Muscle of back (tissue), 3 donors: ENCODE measurements at regions not wholly inside any gene's neighbourhood (a gene's known extent, or its start where the extent isn't known, plus 50 kb on each side); places are given as distances from the start of the nearest gene placed in this dataset.
"Not testable (repeated sequence)": the region's sequence is repeated elsewhere in the genome, so short reads cannot be mapped to it uniquely, and the experiment has no call there.

Source experiments
- DNase-seq, 3 donors: peaks; one replicate each; pipeline versions ENCODE4 v3.0.0 to v3.0.0-alpha.2; 2013

GRCh38 chr18:6525604-6526003, 110.9 kb upstream of the L3MBTL4 start:
- no peak for DNase-seq

- peak in 1 of 3 donors; percentile 36 for DNase-seq
Observed at GRCh38 chr18:6537475-6537874, 122.8 kb upstream of the L3MBTL4 start.

GRCh38 chr18:6541131-6541679, 126.5 kb upstream of the L3MBTL4 start:
- not testable (repeated sequence) for DNase-seq

DNA sequence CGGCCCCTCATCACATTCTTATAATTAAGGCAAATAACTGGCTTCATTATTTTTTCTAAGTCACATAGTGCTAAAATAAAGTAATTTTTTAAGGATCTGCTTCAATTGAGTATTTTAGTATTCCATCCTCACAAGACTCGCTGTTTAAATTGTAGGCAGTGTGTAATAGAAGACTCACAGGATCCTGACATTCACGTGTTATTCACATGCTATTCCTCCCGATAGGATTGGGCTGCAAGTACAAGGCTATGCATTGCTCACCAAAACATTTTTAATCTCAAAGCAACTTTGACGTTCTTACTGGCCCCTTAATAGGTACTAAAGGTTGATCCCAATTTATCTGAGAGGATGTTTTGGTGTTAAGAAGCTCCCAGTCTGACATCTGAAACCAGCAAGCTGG, 127.6 kb upstream of the L3MBTL4 start:
- DNase-seq = no peak

DNA sequence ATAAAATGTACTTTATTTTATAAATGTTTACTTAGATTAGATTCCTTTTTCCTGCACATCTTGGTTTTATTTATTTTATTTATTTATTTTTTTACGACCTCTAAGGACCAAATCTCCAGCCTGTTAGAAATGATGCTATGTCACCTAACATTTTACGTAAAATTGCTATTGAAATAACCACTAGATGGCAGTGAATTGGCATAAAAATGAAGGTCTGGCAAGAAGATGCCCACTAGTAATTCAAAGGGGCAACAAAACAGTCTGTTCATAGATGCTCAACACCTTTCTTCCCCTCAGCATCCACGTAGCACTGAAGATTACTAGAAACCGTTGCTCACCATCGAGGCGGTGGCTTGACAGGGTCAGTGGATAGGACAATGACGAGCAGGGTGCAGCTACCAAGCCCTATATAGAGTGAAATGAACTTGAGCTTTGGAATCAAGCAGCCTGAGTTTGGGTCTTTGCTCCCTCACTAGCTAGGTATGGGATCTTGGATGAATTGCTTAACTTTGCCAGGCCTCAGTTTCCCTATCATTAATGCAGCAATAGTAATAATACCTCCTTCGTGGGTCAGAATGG, 128.7 kb upstream of the L3MBTL4 start:
- DNase-seq = peak in 2 of 3 donors; percentile 48 to 68

- DNase-seq = no peak
Observed at GRCh38 chr18:6546229-6546628, 131.5 kb upstream of the L3MBTL4 start.

DNA sequence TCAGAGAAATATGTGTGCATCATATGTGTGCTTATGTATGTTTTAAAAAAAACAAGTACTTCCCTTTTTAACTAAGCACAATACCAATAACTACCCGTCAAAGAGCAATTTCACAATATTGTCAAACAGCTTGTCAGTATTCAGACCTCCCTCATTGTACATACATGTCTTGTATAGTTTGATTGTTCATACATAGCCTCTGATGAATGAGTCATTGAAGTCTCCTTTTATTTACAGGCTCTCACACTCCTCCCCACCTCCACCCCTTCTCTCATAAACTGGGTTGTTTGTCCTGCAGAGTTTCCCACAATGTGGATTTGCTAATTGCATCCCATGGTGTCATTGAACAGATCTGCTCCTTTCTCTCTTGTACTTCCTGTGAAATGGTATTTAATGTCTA, 132.8 kb upstream of the L3MBTL4 start:
- no peak for DNase-seq

GRCh38 chr18:6553234-6553900, 138.7 kb upstream of the L3MBTL4 start:
- DNase-seq = no peak

- peak in 1 of 3 donors; percentile 56 for DNase-seq
Observed at GRCh38 chr18:6557057-6557769, 142.5 kb upstream of the L3MBTL4 start.

DNA sequence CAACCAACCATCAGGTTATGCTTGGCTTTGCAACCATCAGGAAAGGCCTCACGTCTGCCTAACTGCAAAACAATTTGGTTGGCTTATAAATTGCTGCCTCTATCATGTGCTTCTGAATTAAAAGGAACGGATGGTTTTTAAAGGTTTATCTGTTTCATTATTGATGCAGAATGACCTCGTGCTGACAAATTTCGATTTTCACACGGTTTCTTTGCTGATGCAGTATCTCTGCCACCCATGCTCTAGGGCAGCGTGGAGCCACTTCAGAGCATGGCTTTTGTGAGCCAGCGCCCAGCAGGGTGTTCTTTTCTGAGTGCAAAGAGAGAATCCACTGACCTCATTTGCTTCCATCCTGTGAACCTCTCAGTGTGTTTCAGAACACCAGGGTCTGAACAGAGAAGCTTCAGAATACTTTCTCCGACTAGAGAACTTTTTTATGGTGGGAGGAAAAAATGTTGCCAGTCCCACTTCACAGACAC, 143.1 kb upstream of the L3MBTL4 start:
- no peak for DNase-seq

GRCh38 chr18:6558446-6559156, 143.9 kb upstream of the L3MBTL4 start:
- DNase-seq = peak in 1 of 3 donors; percentile 45

GRCh38 chr18:6559296-6559695, 144.6 kb upstream of the L3MBTL4 start:
- DNase-seq = no peak

DNA sequence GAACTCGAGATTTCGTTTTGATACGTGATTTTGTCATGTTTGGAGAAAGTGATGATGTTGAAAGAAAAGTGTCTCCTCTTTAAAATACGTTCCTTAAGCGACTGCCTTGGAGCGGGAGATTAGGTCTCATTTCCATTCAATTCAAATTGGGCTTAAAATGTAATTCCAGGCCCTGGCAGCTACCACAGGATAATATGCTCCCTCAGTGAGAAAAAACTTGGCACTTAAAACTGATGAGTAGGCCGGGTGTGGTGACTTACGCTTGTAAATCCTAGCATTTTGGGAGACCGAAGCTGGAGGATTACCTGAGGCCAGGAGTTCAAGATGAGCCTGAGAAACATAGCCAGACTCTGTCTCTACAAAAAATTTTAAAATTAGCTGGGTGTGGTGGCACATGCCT, 146.3 kb upstream of the L3MBTL4 start:
- peak in 1 of 3 donors; percentile 47 for DNase-seq

GRCh38 chr18:6561420-6561861, 146.7 kb upstream of the L3MBTL4 start:
- peak; percentile 79 to 88 (median 87) for DNase-seq

DNA sequence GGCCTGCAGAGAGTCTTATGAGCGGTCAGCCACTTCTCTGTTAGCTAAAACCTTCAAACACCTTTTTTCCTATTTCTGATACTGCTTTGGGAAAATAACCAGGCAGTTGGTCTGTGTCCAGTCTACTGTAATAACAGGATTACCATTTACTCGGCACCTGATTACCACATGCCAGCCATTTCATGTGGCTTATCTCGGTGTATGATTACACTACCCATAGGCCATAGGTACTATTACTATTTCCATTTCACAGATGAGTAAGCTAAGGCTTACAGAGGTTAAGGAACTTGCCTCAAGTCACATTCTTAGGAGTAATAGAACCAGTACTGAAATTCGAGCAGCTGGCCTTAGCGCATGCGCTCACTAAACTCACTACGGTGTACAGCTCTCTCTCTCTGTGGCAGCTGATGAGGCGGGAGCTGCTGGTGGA, 147.2 kb upstream of the L3MBTL4 start:
- DNase-seq = peak in 1 of 3 donors; percentile 52

GRCh38 chr18:6563896-6564295, 149.2 kb upstream of the L3MBTL4 start:
- DNase-seq = peak in 1 of 3 donors; percentile 37

DNA sequence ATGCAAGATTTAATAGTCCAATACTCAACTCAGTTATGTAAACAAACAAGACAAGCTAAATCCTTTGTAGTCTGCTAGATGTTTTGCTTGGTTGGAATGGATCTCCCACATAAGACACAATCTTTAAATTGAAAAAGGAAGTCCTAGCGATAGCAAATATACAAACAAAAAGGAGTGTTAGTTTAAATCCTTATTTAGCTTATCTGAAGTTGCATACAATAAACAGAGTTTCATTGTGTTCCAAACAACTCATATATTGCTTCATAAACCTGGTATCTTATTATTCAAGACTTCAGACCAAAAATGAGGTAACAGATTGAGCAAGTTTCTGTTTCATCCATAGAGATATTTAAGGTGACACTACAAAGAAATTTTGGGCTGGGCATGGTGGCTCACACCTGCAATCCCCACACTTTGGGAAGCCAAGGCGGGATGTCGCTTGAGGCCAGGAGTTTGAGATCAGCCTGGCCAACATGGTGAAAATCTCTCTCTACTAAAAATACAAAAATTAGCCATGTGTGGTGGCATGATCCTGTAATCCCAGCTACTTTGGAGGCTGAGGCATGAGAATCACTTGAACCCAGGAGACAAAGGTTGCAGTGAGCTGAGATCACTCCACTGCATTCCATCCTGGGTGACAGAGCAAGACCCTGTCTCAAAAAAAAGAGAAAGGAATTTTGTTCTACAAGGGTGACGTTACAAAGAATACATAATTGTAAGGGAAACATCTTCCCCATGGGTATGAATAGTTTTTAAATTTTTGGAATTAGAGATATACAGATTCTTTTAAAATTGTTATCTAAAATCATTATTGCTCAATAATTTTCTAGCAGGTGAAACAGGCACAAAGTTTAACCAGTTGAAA, 150.5 kb upstream of the L3MBTL4 start:
- no peak for DNase-seq

DNA sequence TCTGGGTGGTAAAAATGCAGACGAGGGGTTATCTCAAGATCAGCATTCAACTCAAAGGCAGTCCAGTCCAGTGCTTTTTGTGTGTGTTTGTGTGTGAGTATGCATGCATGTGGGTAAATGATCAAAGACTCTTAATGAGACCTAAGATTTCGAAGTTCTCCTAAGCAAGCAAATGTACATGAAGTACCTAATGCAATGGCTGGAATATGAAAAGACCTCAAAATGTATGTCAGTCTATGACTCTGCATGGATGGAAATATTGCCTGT, 151.0 kb upstream of the L3MBTL4 start:
- no peak for DNase-seq

- no peak for DNase-seq
Observed at GRCh38 chr18:6566338-6566911, 151.7 kb upstream of the L3MBTL4 start.

DNA sequence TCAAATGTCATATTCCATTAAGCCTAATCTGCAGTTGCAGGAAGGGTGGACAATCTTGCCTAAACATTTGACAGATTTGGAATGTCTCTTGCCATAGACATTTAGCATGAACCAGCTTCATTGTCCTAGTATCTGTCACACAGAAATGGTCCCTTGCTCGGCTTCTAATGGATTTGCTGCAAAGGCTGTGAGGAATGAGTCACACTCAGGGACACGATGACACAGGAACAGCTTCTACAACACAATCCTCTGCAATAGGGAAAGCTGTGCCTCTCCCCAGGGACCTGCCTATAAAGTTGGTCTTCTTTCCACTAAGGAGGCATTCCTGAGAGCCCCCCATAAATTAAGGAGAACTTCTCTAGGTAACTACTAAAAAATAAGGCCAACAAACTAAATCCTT, 155.1 kb upstream of the L3MBTL4 start:
- no peak for DNase-seq
